H9 (cell line): ENCODE measurements at regions not wholly inside any gene's neighbourhood (a gene's known extent, or its start where the extent isn't known, plus 50 kb on each side); places are given as distances from the start of the nearest gene placed in this dataset.

Experiments
- DNase-seq: peaks from one replicate; pipeline ENCODE4 v3.0.0-alpha.2; 2017
- H2AFZ ChIP-seq: one replicate; pipeline ENCODE4 v1.6.1; 2013; ENCODE audit warnings: mild to moderate bottlenecking, low read length, control low read depth, moderate library complexity
- H2AK5ac ChIP-seq: 2 replicates; pipeline ENCODE4 v1.6.1; 2013; ENCODE audit warnings: low read length, control low read depth, mixed read lengths; ENCODE audit not compliant: insufficient read length
- H2BK120ac ChIP-seq: one replicate; pipeline ENCODE4 v1.6.1; 2013; ENCODE audit warnings: low read depth, mild to moderate bottlenecking, low read length, control low read depth, inconsistent platforms; ENCODE audit not compliant: poor library complexity, severe bottlenecking
- H2BK12ac ChIP-seq: 2 replicates; pipeline ENCODE4 v1.6.1; 2013; ENCODE audit warnings: low read length, control low read depth, mixed read lengths, low read depth; ENCODE audit not compliant: insufficient read length
- H2BK15ac ChIP-seq: 2 replicates; pipeline ENCODE4 v1.6.1; 2013; ENCODE audit warnings: low read depth, low read length, control low read depth
- H2BK20ac ChIP-seq: one replicate; pipeline ENCODE4 v1.6.1; 2013; ENCODE audit warnings: low read depth, mild to moderate bottlenecking, low read length, control low read depth, inconsistent platforms; ENCODE audit not compliant: poor library complexity, severe bottlenecking
- H2BK5ac ChIP-seq: 2 replicates; pipeline ENCODE4 v1.6.1; 2013; ENCODE audit warnings: low read length, control low read depth, mixed read lengths; ENCODE audit not compliant: insufficient read length
- H3K14ac ChIP-seq: 2 replicates; pipeline ENCODE4 v1.6.1; 2013; ENCODE audit warnings: low read length, control low read depth; ENCODE audit not compliant: insufficient read depth
- H3K18ac ChIP-seq: 2 replicates; pipeline ENCODE4 v1.6.1; 2013; ENCODE audit warnings: low read depth, mild to moderate bottlenecking, mixed read lengths, low read length, control low read depth; ENCODE audit not compliant: insufficient read length
- H3K23ac ChIP-seq: 2 replicates; pipeline ENCODE4 v1.6.1; 2013; ENCODE audit warnings: low read length, control low read depth, mixed read lengths, low read depth; ENCODE audit not compliant: insufficient read length
- H3K23me2 ChIP-seq: 2 replicates; pipeline ENCODE4 v1.6.1; 2013; ENCODE audit warnings: low read depth, mild to moderate bottlenecking, mixed read lengths, low read length, control low read depth; ENCODE audit not compliant: insufficient read length, poor library complexity, severe bottlenecking
- H3K27ac ChIP-seq: 2 replicates; pipeline ENCODE4 v1.5.1; 2013; ENCODE audit warnings: low read length, control low read depth, mixed read lengths, low read depth; ENCODE audit not compliant: insufficient read length
- H3K27me3 ChIP-seq: 2 replicates; pipeline ENCODE4 v1.6.1; 2013; ENCODE audit warnings: low read length, control low read depth, inconsistent platforms; ENCODE audit not compliant: insufficient read depth
- H3K4ac ChIP-seq: 2 replicates; pipeline ENCODE4 v1.6.1; 2013; ENCODE audit warnings: low read depth, mild to moderate bottlenecking, control low read depth, inconsistent platforms, low read length, moderate library complexity
- H3K4me1 ChIP-seq: 2 replicates; pipeline ENCODE4 v1.6.1; 2013; ENCODE audit warnings: low read length, control low read depth, inconsistent platforms; ENCODE audit not compliant: insufficient read depth
- H3K4me2 ChIP-seq: 2 replicates; pipeline ENCODE4 v1.6.1; 2013; ENCODE audit warnings: low read length, control low read depth, mixed read lengths; ENCODE audit not compliant: insufficient read length, insufficient read depth
- H3K56ac ChIP-seq: 2 replicates; pipeline ENCODE4 v1.6.1; 2013; ENCODE audit warnings: low read depth, mild to moderate bottlenecking, mixed read lengths, low read length, control low read depth; ENCODE audit not compliant: insufficient read length
- H3K79me1 ChIP-seq: 2 replicates; pipeline ENCODE4 v1.6.1; 2013; ENCODE audit warnings: low read depth, mild to moderate bottlenecking, moderate library complexity, low read length, control low read depth, inconsistent platforms; ENCODE audit not compliant: insufficient read depth, poor library complexity, severe bottlenecking
- H3K79me2 ChIP-seq: 2 replicates; pipeline ENCODE4 v1.6.1; 2013; ENCODE audit warnings: low read length, control low read depth, inconsistent platforms; ENCODE audit not compliant: insufficient read depth
- H3K9ac ChIP-seq: 2 replicates; pipeline ENCODE4 v1.6.1; 2013; ENCODE audit warnings: low read length, control low read depth, mixed read lengths; ENCODE audit not compliant: insufficient read length; ENCODE audit errors: extremely low read depth
- H3K9me3 ChIP-seq: one replicate; pipeline ENCODE4 v1.6.1; 2013; ENCODE audit warnings: low read depth, low read length, inconsistent platforms; ENCODE audit not compliant: control insufficient read depth
- H3T11ph ChIP-seq: one replicate; pipeline ENCODE4 v1.6.1; 2013; ENCODE audit warnings: mild to moderate bottlenecking, low read length, control low read depth, inconsistent platforms
- H4K20me1 ChIP-seq: one replicate; pipeline ENCODE4 v1.6.1; 2013; ENCODE audit not compliant: control insufficient read depth, insufficient read length, insufficient read depth
- H4K5ac ChIP-seq: 2 replicates; pipeline ENCODE4 v1.6.1; 2013; ENCODE audit warnings: low read depth, mild to moderate bottlenecking, mixed read lengths, low read length, control low read depth; ENCODE audit not compliant: insufficient read length
- H4K8ac ChIP-seq: replicated peaks from 2 replicates; pipeline ENCODE4 v1.6.1; 2013; ENCODE audit warnings: low read length, control low read depth, mixed read lengths, low read depth; ENCODE audit not compliant: insufficient read length
- H4K91ac ChIP-seq: 2 replicates; pipeline ENCODE4 v1.6.1; 2013; ENCODE audit warnings: low read depth, mild to moderate bottlenecking, moderate library complexity, mixed read lengths, low read length, control low read depth; ENCODE audit not compliant: insufficient read length
- H3K27ac Mint-ChIP-seq, 3 experiments: 2 replicates in 2 of 3; 3 replicates in 1 of 3; pipeline ENCODE4 v1.8.0; 2020 to 2021; ENCODE audit warnings: mixed read lengths in 3 of 3, mild to moderate bottlenecking in 1 of 3, moderate library complexity in 1 of 3
- H3K27me3 Mint-ChIP-seq: 2 replicates; pipeline ENCODE4 v1.8.0; 2021; ENCODE audit warnings: low read depth, mild to moderate bottlenecking, moderate library complexity, mixed read lengths
- H3K36me3 Mint-ChIP-seq, 3 experiments: 2 replicates in 2 of 3; 3 replicates in 1 of 3; pipeline ENCODE4 v1.8.0; 2020 to 2021; ENCODE audit warnings: low read depth in 3 of 3, mixed read lengths in 3 of 3; ENCODE audit not compliant: insufficient read depth in 1 of 3
- H3K4me1 Mint-ChIP-seq, 2 experiments: 2 replicates each; pipeline ENCODE4 v1.8.0; 2020; ENCODE audit warnings: mixed read lengths in 2 of 2
- H3K4me3 Mint-ChIP-seq, 2 experiments: 2 replicates in 1 of 2; 3 replicates in 1 of 2; pipeline ENCODE4 v1.8.0; 2020 to 2021; ENCODE audit warnings: mild to moderate bottlenecking in 2 of 2, mixed read lengths in 2 of 2, moderate library complexity in 1 of 2
- H3K9me3 Mint-ChIP-seq, 2 experiments: 2 replicates in 1 of 2; 3 replicates in 1 of 2; pipeline ENCODE4 v1.8.0; 2020; ENCODE audit warnings: mild to moderate bottlenecking in 2 of 2, mixed read lengths in 2 of 2, moderate library complexity in 1 of 2
- CTCF ChIP-seq: fragments of 200-600 bp; sonication (generic); conservative IDR thresholded peaks from 3 replicates; pipeline ENCODE4 v1.8.0; 2021; ENCODE audit warnings: antibody characterized with exemption, mild to moderate bottlenecking
- WGBS: extraction: QIAGEN DNeasy Blood & Tissue Kit; methylation state at CpG from one replicate; pipeline ENCODE4 v1.1.7; 2013; ENCODE audit warnings: missing lambda C conversion rate, low lambda C conversion rate, mixed read lengths; ENCODE audit not compliant: insufficient read length; ENCODE audit errors: extremely low coverage; 5-methylcytosine and 5-hydroxymethylcytosine counted together

DNA sequence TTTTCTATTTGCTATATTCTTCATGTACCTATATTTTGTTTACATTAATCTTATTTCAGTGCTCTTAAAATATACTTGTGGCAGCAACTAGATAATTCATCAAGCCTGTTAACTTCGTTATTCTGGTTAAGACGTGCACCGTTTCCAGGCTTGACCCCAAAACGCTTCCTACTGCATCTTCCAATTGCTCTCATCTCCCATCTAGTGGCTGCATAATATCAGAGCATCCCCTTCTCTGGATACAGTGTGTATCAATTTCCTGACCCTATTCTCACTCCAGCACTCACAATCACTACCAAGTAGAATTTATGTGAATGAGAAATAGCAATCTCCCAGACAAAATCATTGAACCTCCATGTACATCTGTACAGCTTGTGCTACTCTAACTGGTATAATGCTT is 1280.3 kb upstream of the B3GALT2 start:
- no peaks in the 10 kb centered on the region for H3K4me1 ChIP-seq
- H3K4me3 Mint-ChIP-seq: no peak overlapping the region

More for the DNA sequence above, 1280.3 kb upstream of the B3GALT2 start:
- Histone ChIP-seq H2BK20ac (no peak overlapping the region), H3K9ac (no peak overlapping the region), H3K27ac (no peak overlapping the region), H3K9me3 (no peaks in the 10 kb centered on the region), H4K8ac (no peak overlapping the region), H3K4ac (no peak overlapping the region), H2AK5ac (no peak overlapping the region), H4K91ac (no peak overlapping the region), H3K4me2 (no peak overlapping the region), H3K56ac (no peak overlapping the region), H4K5ac (no peak overlapping the region), H2BK12ac (no peak overlapping the region), H2BK5ac (no peak overlapping the region), H3K14ac (no peak overlapping the region), H3K27me3 (no peaks in the 10 kb centered on the region), H2BK15ac (no peak overlapping the region), H3K79me1 (no peaks in the 10 kb centered on the region), H3K23me2 (no peaks in the 10 kb centered on the region), H3K79me2 (no peaks in the 10 kb centered on the region), H4K20me1 (no peaks in the 10 kb centered on the region), H2AFZ (no peak overlapping the region), H3K18ac (no peak overlapping the region), H3K23ac (no peak overlapping the region), H3T11ph (no peak overlapping the region), H2BK120ac (no peak overlapping the region)
- H3K4me1 Mint-ChIP-seq: no peaks in the 10 kb centered on the region
- no CpG with 5 or more reads among the region's 4 CpGs for WGBS
- no peaks in the 10 kb centered on the region for H3K36me3 Mint-ChIP-seq
- no peak overlapping the region; a peak in 1 of 7 replicates for H3K27ac Mint-ChIP-seq
- no peaks in the 10 kb centered on the region for H3K9me3 Mint-ChIP-seq
- DNase-seq: no peak
- H3K27me3 Mint-ChIP-seq: no peaks in the 10 kb centered on the region
- TF ChIP-seq CTCF: peak; percentile 51
